Neutrophil (primary cell): ENCODE measurements at regions not wholly inside any gene's neighbourhood (a gene's known extent, or its start where the extent isn't known, plus 50 kb on each side); places are given as distances from the start of the nearest gene placed in this dataset.

Experiments used
- H3K27ac ChIP-seq: fragments of 200-600 bp; sonication (generic); 2 replicates; pipeline ENCODE4 v1.5.1; 2016; ENCODE audit warnings: mild to moderate bottlenecking, moderate library complexity
- H3K27me3 ChIP-seq: fragments of 200-600 bp; sonication (generic); 2 replicates; pipeline ENCODE4 v1.6.0; 2016; ENCODE audit warnings: mild to moderate bottlenecking
- H3K36me3 ChIP-seq: fragments of 200-600 bp; sonication (generic); 2 replicates; pipeline ENCODE4 v1.5.1; 2017
- H3K4me1 ChIP-seq, 2 experiments: fragments of 200-600 bp in 1 of 2; sonication (generic) in 1 of 2; 1 replicate in 1 of 2; 2 replicates in 1 of 2; pipeline versions ENCODE4 v1.5.1 to v1.6.1; 2013 to 2016; ENCODE audit warnings: low read depth in 1 of 2, low read length in 1 of 2, mild to moderate bottlenecking in 1 of 2, moderate library complexity in 1 of 2; ENCODE audit not compliant: control insufficient read depth in 1 of 2, insufficient read depth in 1 of 2
- H3K4me3 ChIP-seq, 2 experiments: fragments of 200-600 bp in 1 of 2; sonication (generic) in 1 of 2; 1 replicate in 1 of 2; 2 replicates in 1 of 2; pipeline ENCODE4 v1.5.1; 2013 to 2016; ENCODE audit warnings: low read depth in 1 of 2, low read length in 1 of 2, mild to moderate bottlenecking in 1 of 2, moderate library complexity in 1 of 2
- H3K9me3 ChIP-seq: fragments of 200-600 bp; sonication (generic); 2 replicates; pipeline ENCODE4 v1.5.1; 2016
- CTCF ChIP-seq: fragments of 200-600 bp; sonication (generic); IDR thresholded peaks from 2 replicates; pipeline ENCODE4 v1.5.1; 2016; ENCODE audit warnings: antibody characterized with exemption

DNA sequence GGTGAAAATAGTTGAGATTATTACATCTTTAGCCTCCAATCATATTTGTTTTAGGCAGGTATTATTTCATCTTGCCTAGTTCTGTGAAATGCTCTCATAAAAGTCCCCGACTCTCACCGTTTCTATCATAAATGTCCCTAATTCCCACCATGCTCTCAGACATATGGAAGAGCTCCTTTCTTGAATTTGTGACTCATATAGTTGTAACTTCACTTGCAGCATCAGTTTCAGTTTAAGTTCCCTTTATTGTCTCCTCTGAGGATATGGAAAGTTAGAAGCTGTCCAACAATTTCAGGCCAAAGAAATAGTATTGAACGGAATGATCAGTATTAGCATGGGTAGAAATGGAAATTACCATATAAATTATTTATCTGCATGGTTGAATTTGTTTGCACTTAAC, 187.5 kb upstream of the NR4A3 start:
- H3K27me3 ChIP-seq = no peaks in the 10 kb centered on the region
- no peaks in the 10 kb centered on the region for H3K36me3 ChIP-seq
- no peak overlapping the region for H3K4me3 ChIP-seq
- TF ChIP-seq CTCF = no peak
- no peaks in the 10 kb centered on the region for H3K9me3 ChIP-seq
- H3K4me1 ChIP-seq = no peaks in the 10 kb centered on the region
- H3K27ac ChIP-seq = no peak overlapping the region

DNA sequence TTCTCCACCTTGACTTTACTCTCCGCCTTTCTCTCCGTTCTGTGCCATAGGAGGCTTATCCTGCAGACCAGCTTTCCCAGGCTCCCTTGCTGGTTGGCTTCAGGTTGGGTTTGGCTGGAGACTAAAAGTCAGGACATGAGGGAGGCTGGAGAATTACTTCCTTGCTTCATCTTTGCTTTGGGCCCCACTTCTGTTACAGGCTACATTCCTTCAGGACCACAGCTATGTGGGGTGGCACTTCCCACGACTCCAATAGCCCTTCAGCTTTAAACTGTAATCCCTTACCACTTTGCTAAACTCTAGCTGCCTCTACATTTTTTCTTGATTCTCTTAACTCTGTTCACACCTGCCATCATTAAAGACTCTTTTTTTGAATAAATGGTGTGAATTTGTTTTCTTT, 186.7 kb upstream of the NR4A3 start:
- no peaks in the 10 kb centered on the region for H3K27me3 ChIP-seq
- no peaks in the 10 kb centered on the region for H3K4me1 ChIP-seq
- TF ChIP-seq CTCF = no peak
- H3K4me3 ChIP-seq = no peak overlapping the region
- no peak overlapping the region for H3K27ac ChIP-seq
- H3K9me3 ChIP-seq = no peaks in the 10 kb centered on the region
- H3K36me3 ChIP-seq = no peaks in the 10 kb centered on the region

DNA sequence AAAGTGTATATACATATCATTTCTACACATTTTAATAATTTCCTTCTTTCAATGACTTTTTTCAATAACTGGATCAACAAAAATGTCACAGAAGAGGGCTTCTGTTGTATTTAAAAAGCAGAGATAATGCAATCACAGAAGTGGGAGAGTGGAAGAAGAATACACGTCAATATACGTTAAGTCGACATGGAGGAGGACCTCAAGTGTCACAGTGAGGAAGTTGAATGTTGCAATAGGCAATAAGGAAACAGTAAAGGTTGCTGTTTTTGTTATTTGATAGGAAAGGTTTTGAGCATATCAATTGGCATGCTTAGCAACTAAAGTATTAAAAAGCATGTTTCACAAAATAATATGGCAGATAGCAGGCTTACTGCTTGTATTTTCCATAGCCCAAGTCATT, 184.0 kb upstream of the NR4A3 start:
- H3K27ac ChIP-seq = no peak overlapping the region
- H3K4me1 ChIP-seq = no peaks in the 10 kb centered on the region
- H3K27me3 ChIP-seq = no peaks in the 10 kb centered on the region
- TF ChIP-seq CTCF = no peak
- no peak overlapping the region for H3K4me3 ChIP-seq
- H3K9me3 ChIP-seq = no peaks in the 10 kb centered on the region
- H3K36me3 ChIP-seq = no peaks in the 10 kb centered on the region

DNA sequence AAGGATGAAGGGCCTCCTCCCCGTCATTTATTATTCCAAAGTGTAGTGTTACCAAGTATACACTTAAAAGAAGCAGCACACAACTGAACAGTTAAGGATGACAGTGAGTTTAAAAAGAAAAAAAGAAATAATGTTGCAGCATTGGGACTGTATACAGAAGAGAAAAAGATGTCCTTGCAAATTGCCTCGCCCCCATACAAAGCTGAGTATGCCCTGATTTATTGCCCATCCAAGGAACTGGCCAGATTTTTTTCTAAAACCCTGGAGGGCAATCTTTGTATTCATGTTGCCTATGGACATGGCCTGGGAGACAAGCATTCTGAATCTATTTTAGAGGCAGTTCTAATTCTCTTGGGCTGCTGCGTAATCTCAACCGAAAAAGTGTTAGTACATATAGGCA, 182.7 kb upstream of the NR4A3 start:
- Histone ChIP-seq H3K4me1 (no peaks in the 10 kb centered on the region), H3K36me3 (no peaks in the 10 kb centered on the region), H3K27me3 (no peaks in the 10 kb centered on the region), H3K27ac (no peak overlapping the region), H3K9me3 (no peaks in the 10 kb centered on the region), H3K4me3 (no peak overlapping the region)
- no peak for TF ChIP-seq CTCF

- no peak overlapping the region for H3K4me3 ChIP-seq
- no peak overlapping the region for H3K27ac ChIP-seq
- no peak for TF ChIP-seq CTCF
- H3K9me3 ChIP-seq = no peaks in the 10 kb centered on the region
- H3K4me1 ChIP-seq = no peaks in the 10 kb centered on the region
- H3K27me3 ChIP-seq = no peaks in the 10 kb centered on the region
- no peaks in the 10 kb centered on the region for H3K36me3 ChIP-seq
Observed at GRCh38 chr9:99647604-99648003, 174.1 kb upstream of the NR4A3 start.

DNA sequence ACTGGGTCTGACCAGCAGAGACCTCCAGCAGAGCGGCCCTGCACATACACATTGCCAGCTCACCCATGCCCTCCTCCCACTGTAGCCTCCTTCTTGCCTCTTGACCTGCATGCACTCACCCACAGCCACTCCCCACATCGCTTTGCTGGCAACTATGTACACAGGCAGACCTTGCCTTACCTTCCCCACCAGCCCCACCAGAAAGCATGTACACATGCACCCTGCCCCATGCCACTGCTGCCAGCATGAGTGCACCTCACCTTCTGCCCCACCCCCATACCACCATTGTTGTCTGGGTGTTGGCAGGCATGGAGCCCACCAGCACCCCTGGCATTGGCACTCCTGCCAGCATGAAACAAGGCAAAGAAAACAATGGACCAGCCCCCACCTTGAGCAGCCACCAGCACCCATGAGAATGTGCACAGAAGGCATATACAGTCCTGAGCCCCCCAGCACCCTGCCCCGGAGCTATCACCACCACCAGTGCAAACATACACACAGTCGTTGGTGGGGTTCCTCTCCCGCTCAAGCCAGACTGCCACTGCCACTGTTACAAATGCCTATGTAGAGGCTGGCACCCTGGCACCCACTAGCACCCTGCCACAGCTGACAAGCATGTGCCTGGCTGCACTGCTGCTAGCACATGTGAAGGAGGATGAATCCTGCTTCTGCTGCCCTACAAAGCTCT, 171.4 kb upstream of the NR4A3 start:
- no peaks in the 10 kb centered on the region for H3K9me3 ChIP-seq
- TF ChIP-seq CTCF = no peak
- H3K4me1 ChIP-seq = no peaks in the 10 kb centered on the region
- H3K36me3 ChIP-seq = no peaks in the 10 kb centered on the region
- H3K27me3 ChIP-seq = no peaks in the 10 kb centered on the region
- H3K27ac ChIP-seq = no peak overlapping the region
- no peak overlapping the region for H3K4me3 ChIP-seq
